Stimulated activated CD4-positive, alpha-beta T cell treated with anti-CD3 and anti-CD28 coated beads, TNF-alpha, amount 100 ng/mL, for 48 hours (primary cell): ENCODE measurements at regions not wholly inside any gene's neighbourhood (a gene's known extent, or its start where the extent isn't known, plus 50 kb on each side); places are given as distances from the start of the nearest gene placed in this dataset.
A peak's percentile ranks its signal among the peaks of the same experiment; 100 is the strongest.

Experiments
- DNase-seq, 3 donors: peaks; one replicate each; pipeline ENCODE4 v3.0.0-alpha.2; 2020; ENCODE audit warnings: low read depth in 3 of 3

DNA sequence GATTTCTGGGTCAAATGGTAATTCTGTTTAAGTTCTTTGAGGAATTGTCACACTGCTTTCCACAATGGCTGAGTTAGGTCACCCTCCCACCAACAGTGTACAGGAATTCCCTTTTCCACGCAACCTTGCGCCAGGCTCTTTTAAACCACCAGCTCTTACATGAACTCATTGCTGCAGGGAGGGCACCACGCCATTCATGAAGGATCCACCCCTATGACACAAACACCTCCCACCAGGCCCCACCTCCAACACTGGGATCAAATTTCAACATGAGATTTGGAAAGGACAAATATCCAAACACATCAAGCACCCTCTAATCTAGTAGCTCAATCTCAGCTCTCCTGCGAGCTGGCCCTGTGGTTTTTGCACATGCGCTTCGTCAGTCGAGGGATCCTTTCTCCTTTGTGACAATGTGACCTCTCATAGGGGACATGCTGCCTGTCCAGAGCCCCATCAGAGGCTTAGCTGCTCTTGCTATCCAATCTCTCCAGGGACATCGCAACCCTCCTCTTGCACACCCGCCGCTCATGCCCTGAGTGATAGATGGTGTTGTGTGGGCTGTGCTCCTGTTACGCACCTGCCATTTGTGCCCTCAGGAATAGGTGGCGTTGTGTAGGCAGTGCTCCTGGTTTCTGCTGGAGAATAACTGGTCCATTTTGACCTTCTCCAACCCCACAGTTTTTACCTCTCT, 328.0 kb downstream of the UQCRFS1 start:
- DNase-seq: no peak

DNA sequence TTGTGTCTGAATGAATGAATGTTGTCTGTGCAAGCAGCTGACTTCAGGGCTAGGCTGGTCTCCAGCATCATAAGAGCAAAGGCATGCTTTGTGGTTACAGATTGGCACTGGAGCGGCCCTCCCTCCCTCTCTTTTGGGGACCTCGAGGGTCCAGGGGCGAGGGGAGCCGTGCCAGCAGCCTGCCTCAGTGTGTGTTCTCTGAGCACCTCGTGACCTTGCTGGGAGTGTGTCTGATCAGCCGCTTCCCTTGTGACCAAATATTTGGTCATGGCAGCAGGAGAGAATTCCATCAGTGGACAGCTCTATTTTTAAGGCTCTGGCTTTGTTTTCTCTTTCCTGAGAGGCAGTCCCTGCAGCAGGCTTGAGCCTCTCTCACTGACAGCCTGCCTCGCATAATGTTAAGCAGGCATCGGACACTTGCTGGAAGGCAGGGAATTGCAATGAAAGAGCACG, 329.7 kb downstream of the UQCRFS1 start:
- no peak for DNase-seq

DNA sequence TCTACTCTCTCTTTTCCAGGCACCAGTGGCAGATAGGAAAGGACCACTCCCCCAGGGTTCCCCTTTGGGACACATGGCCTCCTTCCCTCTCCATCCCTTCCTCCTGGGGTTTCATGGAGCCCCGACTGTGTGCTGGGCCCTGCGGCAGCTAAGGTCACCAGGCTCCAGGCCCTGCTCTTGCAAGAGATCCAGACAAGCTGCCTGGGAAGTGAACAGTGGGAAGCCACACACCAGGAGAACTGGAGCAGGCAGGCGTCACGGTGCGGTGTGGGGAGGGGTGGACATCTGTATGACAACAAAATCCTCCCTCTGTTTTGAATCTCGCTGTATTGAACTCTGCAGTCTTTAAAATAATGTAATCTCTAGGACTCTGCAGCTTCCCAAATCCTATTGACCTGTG, 330.1 kb downstream of the UQCRFS1 start:
- DNase-seq: no peak

DNA sequence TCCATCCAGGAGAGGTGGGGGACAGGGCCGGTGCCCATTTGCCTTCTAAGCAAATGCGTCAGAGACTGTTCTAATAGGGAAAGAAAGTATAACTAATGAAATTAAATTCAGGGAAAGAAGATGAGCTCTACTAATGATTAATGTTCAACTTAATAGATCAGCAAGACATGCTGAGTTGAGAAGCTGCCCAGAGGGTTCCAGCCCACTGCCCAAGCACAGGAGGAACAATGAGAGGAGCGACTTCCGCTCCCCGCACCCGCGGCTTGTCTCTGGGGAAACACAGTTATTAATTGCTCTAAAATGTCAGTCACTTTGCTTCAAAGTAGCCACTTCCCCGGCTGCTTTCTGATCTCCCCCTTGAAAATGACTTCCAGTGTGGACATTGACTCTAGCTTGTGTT, 331.3 kb downstream of the UQCRFS1 start:
- no peak for DNase-seq

DNA sequence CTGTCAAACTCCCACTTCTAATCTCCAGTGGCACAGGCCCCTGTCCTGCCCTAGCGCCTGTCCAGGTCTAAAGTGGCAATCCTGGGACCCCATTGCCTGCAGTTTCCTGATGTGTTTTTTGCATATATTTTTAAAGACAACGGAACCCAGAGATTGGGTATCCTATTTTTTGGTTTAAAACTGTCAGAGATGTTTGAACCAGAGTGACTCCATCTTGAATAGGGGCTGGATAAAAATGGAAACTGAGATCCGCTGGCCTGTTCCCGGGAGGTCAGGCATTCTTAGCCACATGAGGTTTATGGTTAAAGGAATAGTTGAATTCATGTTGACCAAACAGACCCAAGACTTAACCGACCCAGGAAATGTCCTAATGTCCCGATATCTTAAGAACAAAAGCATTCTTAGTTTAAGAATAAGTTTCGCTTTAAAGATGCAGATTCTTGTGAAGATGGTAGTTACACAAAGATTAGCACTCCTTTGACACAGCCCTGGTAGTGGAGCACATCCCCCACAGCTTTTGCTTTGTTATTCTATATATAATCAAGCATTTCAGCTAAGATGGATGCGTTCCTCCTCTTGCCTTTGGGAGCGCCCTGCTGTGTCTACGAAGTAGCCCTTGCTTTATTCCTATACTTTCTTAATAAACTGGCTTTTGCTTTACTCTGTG, 332.1 kb downstream of the UQCRFS1 start:
- no peak for DNase-seq

DNA sequence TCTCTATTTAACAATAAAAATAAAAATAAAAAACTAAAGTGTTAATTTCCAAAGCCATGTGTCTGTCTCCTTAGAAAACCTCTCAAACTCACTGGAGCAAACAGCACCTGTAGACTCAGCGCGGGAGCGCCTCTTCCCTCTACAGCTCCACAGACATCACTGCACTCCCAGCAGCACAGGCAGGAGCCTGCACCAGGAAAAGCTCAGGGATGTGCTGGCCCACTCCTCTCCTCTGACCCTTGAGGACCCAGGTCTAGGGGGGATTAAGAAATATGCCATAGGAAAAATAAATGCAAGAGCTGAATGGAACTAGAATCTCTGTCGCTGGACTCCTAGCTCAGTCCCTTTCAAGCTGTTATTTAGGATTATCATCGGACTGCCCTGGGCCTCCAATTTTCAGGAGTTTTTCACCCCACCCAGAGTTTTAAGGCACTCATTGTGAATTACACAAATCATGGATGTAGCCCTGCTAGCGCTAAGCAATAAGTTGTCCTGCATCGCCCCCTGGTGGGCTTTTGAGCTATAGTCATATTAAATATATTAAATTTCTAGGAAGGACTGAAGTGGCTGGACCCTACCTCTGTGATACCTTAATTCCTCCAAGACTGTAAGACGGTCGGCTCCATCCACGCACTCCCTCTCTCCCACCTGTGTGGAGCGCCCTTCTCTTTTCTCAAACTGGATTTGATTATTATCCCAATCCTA, 333.9 kb downstream of the UQCRFS1 start:
- DNase-seq: peak; percentile 32 to 46 (median 43)

DNA sequence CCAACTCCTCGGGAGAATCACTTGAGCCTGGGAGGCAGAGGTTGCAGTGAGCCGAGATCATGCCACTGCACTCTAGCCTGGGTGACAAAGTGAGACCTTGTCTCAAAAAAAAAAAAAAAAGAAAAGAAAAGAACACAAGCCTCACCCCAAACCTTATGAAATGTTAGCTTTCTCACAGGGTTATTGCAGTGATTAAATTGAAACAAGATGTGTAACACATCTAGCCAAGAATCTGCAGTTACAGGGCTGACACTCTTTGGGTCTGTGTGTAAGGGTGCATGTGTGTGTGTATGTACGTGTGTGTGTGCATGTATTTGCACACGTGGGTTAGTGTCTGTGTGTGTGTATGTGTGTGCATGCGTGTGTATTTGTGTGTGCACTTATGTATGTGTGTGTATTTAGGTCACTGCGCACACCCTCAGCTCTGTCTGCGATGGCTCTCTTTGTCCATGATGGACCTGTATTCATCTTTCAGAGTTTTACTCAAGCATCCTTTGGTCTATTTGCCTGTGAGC, 336.3 kb downstream of the UQCRFS1 start:
- no peak for DNase-seq

DNA sequence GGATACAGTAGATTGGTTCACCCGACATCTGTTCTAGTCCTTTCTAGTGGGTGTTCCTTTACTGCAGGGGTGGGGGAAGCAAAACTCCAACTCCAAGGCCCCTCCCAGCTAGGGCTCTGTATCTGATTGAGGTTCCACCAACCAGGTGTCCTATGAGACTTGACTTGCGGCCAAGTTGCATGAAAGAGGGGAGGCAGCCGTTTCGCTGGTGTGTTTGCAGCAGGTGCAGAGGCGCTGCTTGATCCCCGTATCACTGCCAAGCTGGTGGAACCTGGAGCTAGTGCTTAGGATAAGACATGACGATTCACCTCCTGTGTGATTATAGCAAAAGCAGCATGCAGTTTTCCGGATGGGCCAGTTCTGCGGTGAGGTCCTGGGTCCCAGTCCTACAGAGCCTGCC, 338.2 kb downstream of the UQCRFS1 start:
- DNase-seq: no peak

DNA sequence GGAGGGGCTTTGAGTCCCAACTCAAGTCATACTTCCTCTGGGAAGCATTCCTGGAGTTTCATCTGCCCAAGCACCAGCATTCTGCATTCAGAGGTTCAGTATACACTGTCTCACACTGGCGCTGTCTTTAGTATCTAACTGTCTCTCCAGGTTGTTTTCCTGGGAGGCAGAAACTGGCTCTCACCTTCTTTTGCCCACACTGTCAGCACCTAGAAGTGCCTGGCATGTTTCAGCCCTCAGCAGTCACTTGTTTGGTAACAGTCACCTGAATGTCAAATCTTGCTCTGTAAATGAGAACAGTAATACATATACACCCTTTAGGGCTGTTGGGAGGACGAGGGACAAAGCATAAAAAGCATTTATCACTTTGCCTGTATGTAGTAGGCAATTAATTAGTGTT, 339.6 kb downstream of the UQCRFS1 start:
- DNase-seq: no peak

DNA sequence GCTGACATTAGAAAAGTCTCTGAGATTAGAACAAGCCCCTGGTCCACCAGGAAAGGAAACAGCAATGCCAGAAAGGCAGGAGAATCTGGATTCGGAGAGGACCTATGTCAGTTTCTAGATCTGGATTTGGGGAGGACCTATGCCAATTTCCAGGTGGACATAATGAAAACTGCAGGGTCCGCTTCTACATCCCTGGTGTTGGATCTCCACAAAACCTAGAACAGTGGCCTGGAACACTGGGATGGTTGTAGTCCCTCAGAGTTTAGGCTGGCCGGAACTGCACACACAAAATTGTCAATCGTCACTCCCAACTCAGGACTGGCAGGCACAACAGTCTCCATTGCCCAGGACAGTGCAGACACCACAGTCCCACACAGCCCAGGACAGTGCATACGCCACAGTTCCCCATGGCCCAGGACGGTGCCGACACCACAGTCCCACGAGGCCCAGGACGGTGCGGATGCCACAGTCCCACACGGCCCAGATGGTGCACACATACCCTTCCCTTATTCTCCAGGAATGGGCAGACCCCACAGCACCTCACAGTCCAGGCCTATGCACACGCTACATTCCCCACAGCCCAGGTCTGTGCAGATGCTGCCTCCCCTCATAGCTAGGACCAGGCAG, 341.7 kb downstream of the UQCRFS1 start:
- DNase-seq: no peak

DNA sequence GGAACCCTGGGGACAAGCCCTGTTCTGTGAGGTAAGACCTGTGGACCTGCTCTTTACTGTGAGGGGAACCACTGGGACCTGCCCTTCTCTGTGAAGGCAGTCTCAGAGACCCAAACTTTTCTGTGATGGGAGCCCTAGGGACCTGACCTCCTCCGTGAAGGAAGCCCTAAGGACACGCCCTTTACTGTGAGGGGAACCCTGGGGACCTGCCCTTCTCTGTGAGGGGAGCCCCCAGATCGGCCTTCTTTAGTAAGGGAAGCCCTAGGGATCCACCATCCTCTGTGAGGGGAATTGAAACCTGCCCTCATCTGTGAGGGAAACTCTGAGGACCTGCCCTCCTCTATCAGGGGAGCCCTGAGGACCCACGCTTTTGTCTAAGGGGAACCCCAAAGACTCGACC, 343.5 kb downstream of the UQCRFS1 start:
- DNase-seq: no peak

DNA sequence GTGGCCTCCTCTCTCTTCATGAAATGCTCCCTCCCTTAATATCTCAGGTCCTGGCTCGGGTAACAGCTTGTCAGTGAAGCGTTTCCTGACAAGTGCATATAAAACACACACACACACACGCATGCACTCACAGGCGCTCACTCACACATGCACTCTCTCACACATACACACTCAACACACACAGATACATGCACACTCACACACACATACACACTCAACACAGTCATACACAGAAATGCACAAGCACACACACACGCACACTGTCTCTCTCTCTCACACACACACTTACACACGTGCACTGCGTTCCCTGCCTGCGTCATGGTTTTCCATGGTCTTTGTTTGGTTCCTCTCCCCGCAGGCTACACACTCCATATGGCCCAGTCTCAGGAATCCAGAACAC, 344.1 kb downstream of the UQCRFS1 start:
- DNase-seq: no peak

DNA sequence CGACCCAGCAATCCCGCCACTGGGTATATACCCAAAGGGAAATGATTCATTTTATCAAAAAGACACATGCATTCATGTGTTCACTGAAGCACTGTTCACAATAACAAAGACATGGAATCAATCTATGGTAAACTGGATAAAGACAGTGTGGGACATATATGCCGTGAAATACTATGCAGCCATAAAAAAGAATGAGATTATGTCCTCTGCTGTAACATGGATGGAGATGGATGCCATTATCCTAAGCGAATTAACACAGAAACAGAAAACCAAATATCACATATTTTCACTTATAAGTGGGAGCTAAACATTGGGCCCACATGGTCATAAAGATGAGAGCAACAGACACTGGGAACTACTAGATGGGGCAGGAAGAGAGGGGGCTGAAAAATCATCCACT, 345.0 kb downstream of the UQCRFS1 start:
- DNase-seq: no peak

DNA sequence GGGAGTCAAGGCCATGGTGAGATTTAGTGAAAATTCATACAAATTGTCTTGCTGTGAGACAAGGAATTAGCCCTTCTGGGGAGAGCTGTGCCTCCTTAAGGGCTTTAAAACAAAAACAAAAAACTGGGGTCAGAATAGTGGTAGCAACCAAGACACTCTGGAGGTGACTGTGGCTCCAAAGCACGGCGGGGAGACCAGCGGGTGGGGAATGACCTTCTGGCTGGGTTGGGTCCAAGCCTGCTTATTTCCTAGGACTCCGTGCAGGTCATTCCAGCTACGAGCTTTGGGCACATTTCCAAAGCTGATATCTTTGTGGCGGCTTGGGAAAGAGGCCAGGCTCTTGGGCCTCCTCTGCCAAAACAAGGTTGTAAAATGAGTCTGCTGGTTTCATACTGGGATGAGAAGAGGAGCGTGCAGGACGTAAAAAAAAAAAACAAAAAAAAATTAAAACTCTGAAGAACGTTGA, 348.3 kb downstream of the UQCRFS1 start:
- no peak for DNase-seq

DNA sequence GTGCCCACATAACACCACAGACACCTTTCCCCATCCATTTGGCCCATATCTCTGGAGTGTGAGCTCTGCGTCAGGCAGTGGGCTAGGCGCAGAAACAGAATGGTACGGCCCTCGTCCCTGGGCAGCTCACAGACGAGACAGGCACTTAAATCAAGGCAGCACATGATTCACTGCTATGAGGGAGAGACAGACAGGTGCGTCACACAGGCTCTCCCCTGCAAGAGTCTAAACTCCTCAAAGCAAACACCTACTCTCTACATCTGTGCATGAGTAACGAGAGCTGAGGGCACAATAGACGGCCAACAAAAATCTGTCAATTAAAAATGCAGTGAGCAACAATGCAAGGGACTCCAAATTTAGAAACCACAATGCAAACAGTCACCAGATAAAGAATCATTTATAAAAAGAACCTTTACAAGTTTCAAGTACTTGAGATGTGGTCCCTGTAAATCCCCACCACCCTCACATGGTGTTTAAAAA, 348.9 kb downstream of the UQCRFS1 start:
- DNase-seq: no peak

DNA sequence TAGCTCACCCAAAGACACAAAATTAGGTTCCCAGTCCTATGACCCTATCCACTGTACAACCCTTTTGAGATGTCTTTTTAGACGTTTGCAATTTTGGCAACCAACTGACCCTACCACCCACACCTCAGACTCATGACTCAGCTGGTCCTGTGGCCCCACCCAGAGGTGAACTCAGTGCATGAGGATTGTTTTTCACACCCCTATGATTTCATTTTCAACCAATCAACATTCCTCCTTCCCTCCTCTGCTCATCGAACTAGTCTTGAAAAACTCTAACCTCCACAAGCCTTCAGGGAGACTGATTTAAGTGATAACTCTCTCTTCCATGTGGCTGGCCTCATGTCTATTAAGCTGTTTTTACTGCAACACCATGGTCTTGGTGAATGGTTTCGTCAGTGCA, 350.7 kb downstream of the UQCRFS1 start:
- DNase-seq: no peak

DNA sequence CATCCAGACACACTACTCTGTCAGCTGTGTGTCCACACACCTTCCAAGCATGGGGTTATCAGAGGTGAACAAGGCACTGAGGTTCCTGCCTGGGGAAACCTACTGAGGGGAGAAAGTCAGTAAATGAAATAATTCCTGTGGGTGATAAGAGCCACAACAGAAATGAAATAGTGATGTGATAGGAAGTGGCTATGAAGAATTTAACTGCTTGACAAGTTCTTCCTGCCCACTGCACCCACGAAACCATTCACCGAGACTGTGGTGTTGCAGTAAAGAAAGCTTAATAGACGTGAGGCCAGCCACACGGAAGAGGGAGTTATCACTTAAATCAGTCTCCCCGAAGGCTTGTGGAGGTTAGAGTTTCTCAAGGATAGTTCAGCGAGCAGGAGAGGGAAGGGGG, 353.1 kb downstream of the UQCRFS1 start:
- no peak for DNase-seq

DNA sequence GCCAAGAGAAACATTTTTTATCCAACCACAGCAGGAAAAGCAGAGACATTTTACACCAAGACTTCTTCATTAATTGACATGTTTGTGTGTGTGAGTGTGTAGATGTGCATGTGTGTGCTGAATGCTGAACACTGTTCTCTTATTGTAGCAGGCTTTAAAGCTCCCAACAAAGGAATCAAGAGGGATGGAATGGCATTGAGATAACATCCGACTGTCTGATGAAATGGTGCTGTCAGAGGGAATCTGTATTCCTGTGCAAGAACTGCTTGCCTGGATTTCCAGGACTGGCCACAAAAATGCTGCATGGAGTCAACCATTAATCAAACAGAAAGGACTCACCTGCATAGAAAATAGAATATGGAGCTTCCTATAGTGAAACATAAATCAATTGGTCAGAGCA, 354.0 kb downstream of the UQCRFS1 start:
- no peak for DNase-seq

DNA sequence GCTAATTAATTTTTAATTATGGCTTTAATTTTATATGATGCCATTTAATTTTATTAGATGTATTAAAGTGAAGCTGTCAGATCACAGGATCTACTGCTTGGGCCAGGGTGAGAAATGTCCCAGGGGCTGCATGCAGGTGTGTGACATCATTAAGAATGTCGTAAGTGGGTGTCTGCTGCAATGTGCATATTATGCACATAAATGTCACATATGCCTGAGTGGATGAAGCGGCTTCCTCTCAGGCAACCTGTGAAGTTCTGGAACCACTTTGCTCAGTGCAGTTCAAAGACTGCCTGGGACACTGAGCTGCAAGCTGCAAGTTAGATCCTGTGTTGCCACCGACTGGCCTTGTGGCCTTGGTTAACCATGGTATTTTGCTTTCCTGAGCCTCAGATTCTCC, 355.0 kb downstream of the UQCRFS1 start:
- DNase-seq: no peak

DNA sequence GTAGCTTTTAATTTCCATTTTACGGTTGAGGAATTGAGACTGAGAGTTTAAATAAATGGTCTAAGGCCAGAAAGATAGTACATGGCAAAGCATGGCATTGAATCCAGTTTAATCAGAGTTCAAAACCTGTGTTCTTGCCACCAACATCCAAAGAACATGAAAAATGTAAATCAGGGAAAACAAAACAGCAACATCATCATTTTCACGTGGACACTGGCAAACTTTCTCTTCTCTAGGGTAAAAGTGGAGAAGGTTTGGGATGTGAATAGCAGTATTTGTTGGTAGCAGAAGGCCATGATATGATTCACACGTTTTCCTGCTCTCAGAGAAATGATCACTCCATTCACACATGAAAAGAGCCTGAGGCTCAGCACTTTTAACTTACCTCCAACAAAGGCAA, 357.7 kb downstream of the UQCRFS1 start:
- no peak for DNase-seq

DNA sequence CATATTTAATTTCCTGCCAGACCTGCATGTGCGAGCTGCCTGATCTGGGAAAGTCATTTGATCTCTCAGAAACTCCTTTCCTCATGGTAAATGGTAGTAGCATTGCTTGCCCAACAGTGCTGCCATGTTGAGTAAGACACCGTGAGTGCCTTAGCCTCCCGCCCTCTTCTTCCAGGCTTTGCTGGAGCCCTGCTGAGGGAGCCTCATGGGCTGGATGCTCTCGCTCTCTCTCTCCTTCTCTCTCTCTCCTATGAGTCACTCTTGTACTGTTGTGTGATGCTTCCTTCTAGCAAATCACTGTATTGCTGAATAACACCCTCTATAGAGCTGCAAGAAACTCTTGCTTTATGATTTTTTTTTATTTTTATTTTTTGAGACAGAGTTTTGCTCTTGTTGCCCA, 365.5 kb downstream of the UQCRFS1 start:
- DNase-seq: no peak
